GM23338 (cell line): ENCODE measurements at regions not wholly inside any gene's neighbourhood (a gene's known extent, or its start where the extent isn't known, plus 50 kb on each side); places are given as distances from the start of the nearest gene placed in this dataset.

Source experiments
- EZH2 ChIP-seq: fragments of 200-600 bp; sonication (generic); IDR thresholded peaks from one replicate; pipeline ENCODE4 v1.8.0; 2017; ENCODE audit warnings: antibody characterized with exemption, mild to moderate bottlenecking, low read depth; ENCODE audit not compliant: unreplicated experiment
- EZH2phosphoT487 ChIP-seq: fragments of 200-600 bp; sonication (generic); IDR thresholded peaks from one replicate; pipeline ENCODE4 v1.8.1; 2018; ENCODE audit warnings: antibody characterized with exemption; ENCODE audit not compliant: unreplicated experiment
- JUNB ChIP-seq: IDR thresholded peaks from one replicate; pipeline ENCODE4 v1.6.1; 2016; ENCODE audit warnings: antibody characterized with exemption; ENCODE audit not compliant: unreplicated experiment
- NANOG ChIP-seq: IDR thresholded peaks from 2 replicates; pipeline ENCODE4 v1.6.1; 2016; ENCODE audit warnings: antibody characterized with exemption, borderline replicate concordance
- TF ChIP-seq, protein P1 (sequence below), 2 experiments: fragments of 200-600 bp in 1 of 2; sonication (generic) in 1 of 2; conservative IDR thresholded peaks; 2 replicates each; pipeline versions ENCODE4 v1.5.1 to v1.6.1; 2016 to 2017; ENCODE audit warnings: antibody characterized with exemption in 2 of 2, low read depth in 2 of 2, mild to moderate bottlenecking in 2 of 2, moderate library complexity in 1 of 2
- TF ChIP-seq, protein P2 (sequence below): IDR thresholded peaks from one replicate; pipeline ENCODE4 v1.6.1; 2018; ENCODE audit warnings: antibody characterized with exemption; ENCODE audit not compliant: unreplicated experiment

DNA sequence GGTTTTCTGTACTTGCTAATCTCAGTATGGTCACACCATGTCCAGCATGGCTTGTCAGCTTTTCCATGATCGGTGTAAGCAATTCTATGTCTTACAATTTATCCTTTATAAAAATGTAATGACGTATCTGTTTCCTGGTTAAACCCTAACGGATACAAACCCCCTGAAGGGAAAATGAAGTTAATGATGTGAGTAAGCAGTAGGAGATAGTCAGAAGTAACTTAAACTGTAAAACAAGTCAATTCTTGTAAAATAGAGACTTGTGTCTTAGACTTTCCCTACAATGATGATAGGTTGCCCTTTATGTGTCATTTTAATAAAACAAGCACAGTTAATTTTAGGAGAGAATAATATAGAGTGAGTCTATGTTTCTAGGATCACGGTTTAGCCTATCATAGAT, 1365.9 kb upstream of the SLC39A10 start:
- TF ChIP-seq, protein P1, sequence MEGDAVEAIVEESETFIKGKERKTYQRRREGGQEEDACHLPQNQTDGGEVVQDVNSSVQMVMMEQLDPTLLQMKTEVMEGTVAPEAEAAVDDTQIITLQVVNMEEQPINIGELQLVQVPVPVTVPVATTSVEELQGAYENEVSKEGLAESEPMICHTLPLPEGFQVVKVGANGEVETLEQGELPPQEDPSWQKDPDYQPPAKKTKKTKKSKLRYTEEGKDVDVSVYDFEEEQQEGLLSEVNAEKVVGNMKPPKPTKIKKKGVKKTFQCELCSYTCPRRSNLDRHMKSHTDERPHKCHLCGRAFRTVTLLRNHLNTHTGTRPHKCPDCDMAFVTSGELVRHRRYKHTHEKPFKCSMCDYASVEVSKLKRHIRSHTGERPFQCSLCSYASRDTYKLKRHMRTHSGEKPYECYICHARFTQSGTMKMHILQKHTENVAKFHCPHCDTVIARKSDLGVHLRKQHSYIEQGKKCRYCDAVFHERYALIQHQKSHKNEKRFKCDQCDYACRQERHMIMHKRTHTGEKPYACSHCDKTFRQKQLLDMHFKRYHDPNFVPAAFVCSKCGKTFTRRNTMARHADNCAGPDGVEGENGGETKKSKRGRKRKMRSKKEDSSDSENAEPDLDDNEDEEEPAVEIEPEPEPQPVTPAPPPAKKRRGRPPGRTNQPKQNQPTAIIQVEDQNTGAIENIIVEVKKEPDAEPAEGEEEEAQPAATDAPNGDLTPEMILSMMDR (conservative IDR thresholded peaks at IDR 0.05; ENCODE audit: low read depth in 2 of 2): no peak
- no peak for TF ChIP-seq EZH2phosphoT487
- no peak for TF ChIP-seq NANOG
- TF ChIP-seq, protein P2, sequence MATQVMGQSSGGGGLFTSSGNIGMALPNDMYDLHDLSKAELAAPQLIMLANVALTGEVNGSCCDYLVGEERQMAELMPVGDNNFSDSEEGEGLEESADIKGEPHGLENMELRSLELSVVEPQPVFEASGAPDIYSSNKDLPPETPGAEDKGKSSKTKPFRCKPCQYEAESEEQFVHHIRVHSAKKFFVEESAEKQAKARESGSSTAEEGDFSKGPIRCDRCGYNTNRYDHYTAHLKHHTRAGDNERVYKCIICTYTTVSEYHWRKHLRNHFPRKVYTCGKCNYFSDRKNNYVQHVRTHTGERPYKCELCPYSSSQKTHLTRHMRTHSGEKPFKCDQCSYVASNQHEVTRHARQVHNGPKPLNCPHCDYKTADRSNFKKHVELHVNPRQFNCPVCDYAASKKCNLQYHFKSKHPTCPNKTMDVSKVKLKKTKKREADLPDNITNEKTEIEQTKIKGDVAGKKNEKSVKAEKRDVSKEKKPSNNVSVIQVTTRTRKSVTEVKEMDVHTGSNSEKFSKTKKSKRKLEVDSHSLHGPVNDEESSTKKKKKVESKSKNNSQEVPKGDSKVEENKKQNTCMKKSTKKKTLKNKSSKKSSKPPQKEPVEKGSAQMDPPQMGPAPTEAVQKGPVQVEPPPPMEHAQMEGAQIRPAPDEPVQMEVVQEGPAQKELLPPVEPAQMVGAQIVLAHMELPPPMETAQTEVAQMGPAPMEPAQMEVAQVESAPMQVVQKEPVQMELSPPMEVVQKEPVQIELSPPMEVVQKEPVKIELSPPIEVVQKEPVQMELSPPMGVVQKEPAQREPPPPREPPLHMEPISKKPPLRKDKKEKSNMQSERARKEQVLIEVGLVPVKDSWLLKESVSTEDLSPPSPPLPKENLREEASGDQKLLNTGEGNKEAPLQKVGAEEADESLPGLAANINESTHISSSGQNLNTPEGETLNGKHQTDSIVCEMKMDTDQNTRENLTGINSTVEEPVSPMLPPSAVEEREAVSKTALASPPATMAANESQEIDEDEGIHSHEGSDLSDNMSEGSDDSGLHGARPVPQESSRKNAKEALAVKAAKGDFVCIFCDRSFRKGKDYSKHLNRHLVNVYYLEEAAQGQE: no peak
- no peak for TF ChIP-seq JUNB
- TF ChIP-seq EZH2: no peak
